CD4-positive, alpha-beta T cell (primary cell): ENCODE measurements at regions not wholly inside any gene's neighbourhood (a gene's known extent, or its start where the extent isn't known, plus 50 kb on each side); places are given as distances from the start of the nearest gene placed in this dataset.

Experiments
- ATAC-seq: fragments of 200-7000 bp; cut with Tn5 transposase; one replicate; pipeline ENCODE4 v1.10.0; 2022; ENCODE audit warnings: mild to moderate bottlenecking; ENCODE audit not compliant: poor library complexity
- CTCF ChIA-PET: fragments of 350-600 bp; sonication (Branson Sonifier 250); formaldehyde crosslinking; loops from one replicate; lab custom pipeline; 2021; ENCODE audit warnings: antibody characterized with exemption, inconsistent platforms; lab: Charles Lee
- POLR2A ChIA-PET: fragments of 350-600 bp; sonication (Branson Sonifier 250); formaldehyde crosslinking; loops from one replicate; lab custom pipeline; 2021; ENCODE audit warnings: antibody characterized with exemption, inconsistent platforms; lab: Charles Lee
- DNase-seq, 14 experiments: peaks; one replicate each; pipeline ENCODE4 v3.0.0-alpha.2; 2013 to 2020; ENCODE audit warnings: mixed read lengths in 2 of 14
- H3K27ac ChIP-seq, 2 donors: one replicate each; pipeline versions ENCODE4 v1.5.1 to v1.7.0; 2013; ENCODE audit warnings: low read length in 2 of 2, low read depth in 1 of 2, mild to moderate bottlenecking in 1 of 2
- H3K27me3 ChIP-seq, 2 experiments: 1 replicate in 1 of 2; 2 replicates in 1 of 2; pipeline versions ENCODE4 v1.6.1 to v1.7.0; 2013; ENCODE audit warnings: low read length in 2 of 2, control low read depth in 1 of 2, mild to moderate bottlenecking in 1 of 2, moderate library complexity in 1 of 2; ENCODE audit not compliant: insufficient read depth in 2 of 2, control insufficient read depth in 1 of 2
- H3K36me3 ChIP-seq: one replicate; pipeline ENCODE4 v1.6.1; 2013; ENCODE audit warnings: low read length, control low read depth; ENCODE audit not compliant: insufficient read depth
- H3K4me1 ChIP-seq: one replicate; pipeline ENCODE4 v1.6.1; 2013; ENCODE audit warnings: low read length, control low read depth; ENCODE audit not compliant: insufficient read depth
- H3K4me3 ChIP-seq: one replicate; pipeline ENCODE4 v1.5.1; 2013; ENCODE audit warnings: mild to moderate bottlenecking, low read length, moderate library complexity
- H3K9me3 ChIP-seq, 2 experiments: 1 replicate in 1 of 2; 2 replicates in 1 of 2; pipeline versions ENCODE4 v1.6.1 to v1.7.0; 2013; ENCODE audit warnings: low read length in 2 of 2, mild to moderate bottlenecking in 2 of 2, control low read depth in 1 of 2, moderate library complexity in 1 of 2; ENCODE audit not compliant: control insufficient read depth in 1 of 2, insufficient read depth in 1 of 2
- H3K27ac Mint-ChIP-seq: one replicate; pipeline ENCODE4 v1.8.0; 2020; ENCODE audit warnings: mixed read lengths
- H3K27me3 Mint-ChIP-seq: one replicate; pipeline ENCODE4 v1.8.0; 2021; ENCODE audit warnings: mixed read lengths
- H3K36me3 Mint-ChIP-seq: one replicate; pipeline ENCODE4 v1.8.0; 2021; ENCODE audit warnings: low read depth, mixed read lengths
- H3K4me1 Mint-ChIP-seq: one replicate; pipeline ENCODE4 v1.8.0; 2021; ENCODE audit warnings: low read depth, mixed read lengths
- H3K4me3 Mint-ChIP-seq: one replicate; pipeline ENCODE4 v1.8.0; 2020; ENCODE audit warnings: mild to moderate bottlenecking, mixed read lengths
- H3K9me3 Mint-ChIP-seq: one replicate; pipeline ENCODE4 v1.8.0; 2020; ENCODE audit warnings: mixed read lengths
- intact Hi-C, 2 experiments: fragments of 100-400 bp; cut with DNase I in 1 of 2; cut with micrococcal nuclease in 1 of 2; formaldehyde crosslinking; loops; one replicate each; pipeline versions ENCODE4 v1.15.1 to v1.9.0; 2023 to 2025; cut with DNase I, micrococcal nuclease
- TF ChIP-seq, protein P1 (sequence below): fragments of 200-600 bp; IDR thresholded peaks from one replicate; pipeline ENCODE4 v1.8.0; 2022; ENCODE audit warnings: antibody characterized with exemption, mild to moderate bottlenecking

DNA sequence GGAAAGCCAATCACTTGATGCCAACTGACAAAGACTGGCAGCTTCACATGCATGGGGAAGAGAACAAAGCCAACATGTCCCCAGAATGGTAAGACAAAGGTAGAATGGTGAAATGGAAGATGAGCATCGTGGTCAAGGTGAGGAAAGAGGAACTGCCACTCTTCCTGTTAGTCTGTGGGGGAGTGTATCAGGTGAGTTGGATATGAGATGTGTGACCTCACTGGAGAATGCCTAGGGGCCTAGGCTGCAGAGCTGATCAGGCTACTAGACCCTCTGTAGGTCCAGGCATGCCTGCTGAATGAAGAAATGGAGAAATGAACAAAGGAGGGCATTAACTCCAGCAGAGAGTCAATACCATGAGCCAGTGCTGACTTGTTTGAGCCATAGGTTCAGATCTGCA is 112.4 kb upstream of the SLC1A3 start:
- Mint-ChIP-seq H3K4me1 (no peaks in the 10 kb centered on the region), H3K9me3 (no peaks in the 10 kb centered on the region), H3K36me3 (no peaks in the 10 kb centered on the region), H3K27ac (no peak overlapping the region), H3K4me3 (no peak overlapping the region), H3K27me3 (peaks cover 5% of the 10 kb centered on the region)
- TF ChIP-seq, protein P1, sequence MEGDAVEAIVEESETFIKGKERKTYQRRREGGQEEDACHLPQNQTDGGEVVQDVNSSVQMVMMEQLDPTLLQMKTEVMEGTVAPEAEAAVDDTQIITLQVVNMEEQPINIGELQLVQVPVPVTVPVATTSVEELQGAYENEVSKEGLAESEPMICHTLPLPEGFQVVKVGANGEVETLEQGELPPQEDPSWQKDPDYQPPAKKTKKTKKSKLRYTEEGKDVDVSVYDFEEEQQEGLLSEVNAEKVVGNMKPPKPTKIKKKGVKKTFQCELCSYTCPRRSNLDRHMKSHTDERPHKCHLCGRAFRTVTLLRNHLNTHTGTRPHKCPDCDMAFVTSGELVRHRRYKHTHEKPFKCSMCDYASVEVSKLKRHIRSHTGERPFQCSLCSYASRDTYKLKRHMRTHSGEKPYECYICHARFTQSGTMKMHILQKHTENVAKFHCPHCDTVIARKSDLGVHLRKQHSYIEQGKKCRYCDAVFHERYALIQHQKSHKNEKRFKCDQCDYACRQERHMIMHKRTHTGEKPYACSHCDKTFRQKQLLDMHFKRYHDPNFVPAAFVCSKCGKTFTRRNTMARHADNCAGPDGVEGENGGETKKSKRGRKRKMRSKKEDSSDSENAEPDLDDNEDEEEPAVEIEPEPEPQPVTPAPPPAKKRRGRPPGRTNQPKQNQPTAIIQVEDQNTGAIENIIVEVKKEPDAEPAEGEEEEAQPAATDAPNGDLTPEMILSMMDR, result no peak
- H3K9me3 ChIP-seq, result no peaks in the 10 kb centered on the region
- no peaks in the 10 kb centered on the region for H3K4me1 ChIP-seq
- intact Hi-C loops, result no loop called here
- peaks cover 2 to 6% of the 10 kb centered on the region in 2 experiments for H3K27me3 ChIP-seq
- DNase-seq (no peak), ATAC-seq (no peak)
- ChIA-PET POLR2A (no interaction called here), CTCF (no interaction called here)
- H3K27ac ChIP-seq, result no peak overlapping the region
- no peak overlapping the region for H3K4me3 ChIP-seq
- no peaks in the 10 kb centered on the region for H3K36me3 ChIP-seq

DNA sequence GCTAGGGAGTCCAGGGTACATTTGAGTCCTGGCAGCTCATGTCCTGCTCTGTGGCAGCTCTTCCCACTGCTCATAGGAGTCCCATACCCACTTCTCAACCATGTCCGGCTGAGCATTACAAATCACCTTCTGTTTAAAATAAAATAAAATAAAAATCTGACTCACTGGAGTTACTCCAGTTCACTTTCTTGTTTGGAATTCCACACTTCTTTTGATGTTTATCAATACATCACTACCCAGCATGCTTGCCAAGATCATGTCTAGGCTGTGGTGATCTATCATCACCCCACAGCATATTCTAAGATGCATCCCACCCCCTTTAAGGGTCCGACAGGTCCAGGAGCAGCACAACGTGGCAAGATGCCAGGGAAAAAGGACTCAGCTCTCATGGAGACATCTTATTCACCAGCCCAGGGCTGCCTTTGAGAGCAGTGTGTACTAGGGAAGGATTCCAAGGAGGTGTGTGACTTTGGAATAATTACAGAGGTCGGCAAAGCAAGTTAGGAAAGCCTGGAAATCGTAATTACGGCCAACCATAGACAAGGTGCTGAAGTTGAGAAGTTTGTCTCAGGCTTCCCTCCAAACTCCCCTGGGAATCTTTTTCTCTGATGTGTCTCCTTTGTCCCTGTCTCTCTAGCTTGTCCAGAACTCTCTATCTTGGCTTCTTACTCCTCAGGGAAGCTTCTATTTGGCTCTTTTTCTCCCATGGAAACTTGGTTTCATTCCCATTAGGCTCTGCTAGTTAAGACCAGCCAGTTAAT is 111.4 kb upstream of the SLC1A3 start:
- TF ChIP-seq, protein P1, result no peak
- intact Hi-C loops, result no loop called here
- POLR2A ChIA-PET, result no interaction called here
- Mint-ChIP-seq H3K4me1 (no peaks in the 10 kb centered on the region), H3K4me3 (no peak overlapping the region), H3K9me3 (no peaks in the 10 kb centered on the region), H3K36me3 (no peaks in the 10 kb centered on the region), H3K27me3 (peaks cover 5% of the 10 kb centered on the region), H3K27ac (no peak overlapping the region)
- peaks cover 2 to 6% of the 10 kb centered on the region in 2 experiments for H3K27me3 ChIP-seq
- CTCF ChIA-PET, result no interaction called here
- H3K27ac ChIP-seq, result no peak overlapping the region
- H3K9me3 ChIP-seq, result peaks cover 0 to under 1% of the 10 kb centered on the region in 2 experiments
- no peaks in the 10 kb centered on the region for H3K4me1 ChIP-seq
- H3K36me3 ChIP-seq, result no peaks in the 10 kb centered on the region
- DNase-seq (no peak), ATAC-seq (no peak)
- H3K4me3 ChIP-seq, result no peak overlapping the region

DNA sequence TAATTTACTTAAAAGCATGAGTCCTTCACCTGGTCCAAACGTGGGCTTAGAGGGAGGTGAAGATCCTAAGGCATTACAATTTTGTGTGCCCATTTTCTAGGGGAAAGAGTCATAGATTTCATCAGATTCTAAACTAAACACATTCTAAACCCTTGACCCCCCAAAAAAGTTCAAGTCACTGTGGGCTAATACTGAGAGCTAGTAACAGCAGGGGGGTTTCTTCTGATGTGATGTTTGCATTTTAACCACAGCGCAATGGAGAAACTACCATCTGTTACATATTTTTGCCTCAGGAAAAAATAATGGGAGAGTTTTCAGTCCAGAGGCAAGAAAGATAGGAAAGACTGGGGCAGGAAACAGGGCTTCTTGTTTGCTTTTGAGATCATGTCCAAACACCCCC is 110.8 kb upstream of the SLC1A3 start:
- Histone ChIP-seq H3K4me1 (no peaks in the 10 kb centered on the region), H3K9me3 (peaks cover 0 to 4% of the 10 kb centered on the region in 2 experiments), H3K36me3 (no peaks in the 10 kb centered on the region), H3K4me3 (no peak overlapping the region), H3K27me3 (peaks cover 2 to 6% of the 10 kb centered on the region in 2 experiments), H3K27ac (no peak overlapping the region)
- Mint-ChIP-seq H3K36me3 (no peaks in the 10 kb centered on the region), H3K9me3 (no peaks in the 10 kb centered on the region), H3K27ac (no peak overlapping the region), H3K4me1 (no peaks in the 10 kb centered on the region), H3K4me3 (no peak overlapping the region), H3K27me3 (peaks cover 5% of the 10 kb centered on the region)
- ChIA-PET POLR2A (no interaction called here), CTCF (no interaction called here)
- TF ChIP-seq, protein P1, result no peak
- intact Hi-C loops, result no loop called here
- DNase-seq (no peak), ATAC-seq (no peak)
